ENCODE measurements at regions not wholly inside any gene's neighbourhood (a gene's known extent, or its start where the extent isn't known, plus 50 kb on each side); places are given as distances from the start of the nearest gene placed in this dataset.

- ATAC-seq = no peak; the same call in 1 of the 2 replicates
- Mint-ChIP-seq H3K36me3 (no peaks in the 10 kb centered on the region), H3K9me3 (no peaks in the 10 kb centered on the region), H3K4me1 (no peaks in the 10 kb centered on the region), H3K27me3 (ENCODE audit: low read depth) (peaks cover 3% of the 10 kb centered on the region; the same call in 1 of the 2 replicates), H3K27ac (no peak overlapping the region), H3K4me3 (no peak overlapping the region)
- POLR2A ChIA-PET = no interaction called here
- TF ChIP-seq ATF1 (CRISPR knock-in tag; IDR thresholded peaks at IDR 0.05) (no peak), FOXP1 (CRISPR knock-in tag; IDR thresholded peaks at IDR 0.05; ENCODE audit: borderline replicate concordance) (no peak), GRHL2 (CRISPR knock-in tag; IDR thresholded peaks at IDR 0.05; ENCODE audit: insufficient replicate concordance, severe bottlenecking) (no peak), ZBTB21 (CRISPR knock-in tag; IDR thresholded peaks at IDR 0.05; ENCODE audit: borderline replicate concordance) (no peak), TP53 (CRISPR knock-in tag; IDR thresholded peaks at IDR 0.05) (no peak), SOX15 (CRISPR knock-in tag; IDR thresholded peaks at IDR 0.05) (no peak), CREB1 (CRISPR knock-in tag; IDR thresholded peaks at IDR 0.05) (no peak)
- TF ChIP-seq, protein P1, sequence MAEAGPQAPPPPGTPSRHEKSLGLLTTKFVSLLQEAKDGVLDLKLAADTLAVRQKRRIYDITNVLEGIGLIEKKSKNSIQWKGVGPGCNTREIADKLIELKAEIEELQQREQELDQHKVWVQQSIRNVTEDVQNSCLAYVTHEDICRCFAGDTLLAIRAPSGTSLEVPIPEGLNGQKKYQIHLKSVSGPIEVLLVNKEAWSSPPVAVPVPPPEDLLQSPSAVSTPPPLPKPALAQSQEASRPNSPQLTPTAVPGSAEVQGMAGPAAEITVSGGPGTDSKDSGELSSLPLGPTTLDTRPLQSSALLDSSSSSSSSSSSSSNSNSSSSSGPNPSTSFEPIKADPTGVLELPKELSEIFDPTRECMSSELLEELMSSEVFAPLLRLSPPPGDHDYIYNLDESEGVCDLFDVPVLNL (CRISPR knock-in tag; IDR thresholded peaks at IDR 0.05; ENCODE audit: borderline replicate concordance, low read depth) = no peak
- TF ChIP-seq, protein P2, sequence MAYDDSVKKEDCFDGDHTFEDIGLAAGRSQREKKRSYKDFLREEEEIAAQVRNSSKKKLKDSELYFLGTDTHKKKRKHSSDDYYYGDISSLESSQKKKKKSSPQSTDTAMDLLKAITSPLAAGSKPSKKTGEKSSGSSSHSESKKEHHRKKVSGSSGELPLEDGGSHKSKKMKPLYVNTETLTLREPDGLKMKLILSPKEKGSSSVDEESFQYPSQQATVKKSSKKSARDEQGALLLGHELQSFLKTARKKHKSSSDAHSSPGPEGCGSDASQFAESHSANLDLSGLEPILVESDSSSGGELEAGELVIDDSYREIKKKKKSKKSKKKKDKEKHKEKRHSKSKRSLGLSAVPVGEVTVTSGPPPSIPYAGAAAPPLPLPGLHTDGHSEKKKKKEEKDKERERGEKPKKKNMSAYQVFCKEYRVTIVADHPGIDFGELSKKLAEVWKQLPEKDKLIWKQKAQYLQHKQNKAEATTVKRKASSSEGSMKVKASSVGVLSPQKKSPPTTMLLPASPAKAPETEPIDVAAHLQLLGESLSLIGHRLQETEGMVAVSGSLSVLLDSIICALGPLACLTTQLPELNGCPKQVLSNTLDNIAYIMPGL (CRISPR knock-in tag; IDR thresholded peaks at IDR 0.05) = no peak
- TF ChIP-seq, protein P3, sequence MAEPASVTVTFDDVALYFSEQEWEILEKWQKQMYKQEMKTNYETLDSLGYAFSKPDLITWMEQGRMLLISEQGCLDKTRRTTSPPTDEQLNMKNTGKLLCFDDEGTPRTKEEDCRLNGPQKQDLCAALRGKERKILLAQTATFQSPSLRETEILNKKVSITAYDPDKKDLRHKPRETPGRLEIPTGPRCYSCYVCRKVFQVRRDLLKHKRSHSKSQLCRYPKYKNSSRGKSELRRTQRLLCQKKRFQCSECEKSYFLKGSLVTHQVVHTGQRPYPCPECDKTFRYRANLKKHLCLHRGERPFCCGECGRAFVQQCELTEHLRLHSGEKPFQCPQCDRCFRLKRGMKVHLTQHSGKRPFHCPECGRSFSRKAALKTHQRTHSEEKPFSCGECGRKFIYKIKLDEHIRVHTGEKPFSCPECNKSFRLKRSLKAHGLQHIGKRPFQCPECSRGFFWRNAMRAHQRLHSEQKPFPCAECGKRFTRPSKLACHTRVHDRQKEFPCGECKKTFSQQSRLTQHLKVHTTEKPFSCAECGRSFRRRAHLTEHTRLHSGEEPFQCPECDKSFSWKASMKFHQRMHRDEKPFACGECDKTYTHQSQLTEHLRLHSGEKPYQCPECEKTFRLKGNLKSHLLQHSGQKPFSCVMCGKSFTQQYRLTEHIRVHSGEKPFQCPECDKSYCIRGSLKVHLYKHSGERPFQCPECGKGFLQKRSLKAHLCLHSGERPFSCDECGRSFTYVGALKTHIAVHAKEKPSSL (CRISPR knock-in tag; conservative IDR thresholded peaks at IDR 0.05) = no peak
- CTCF ChIA-PET = no interaction called here
- DNase-seq (ENCODE audit: low spot score) = no peak
Observed at GRCh38 chr9:115743709-115744605, 409.6 kb upstream of the PAPPA start.

DNA sequence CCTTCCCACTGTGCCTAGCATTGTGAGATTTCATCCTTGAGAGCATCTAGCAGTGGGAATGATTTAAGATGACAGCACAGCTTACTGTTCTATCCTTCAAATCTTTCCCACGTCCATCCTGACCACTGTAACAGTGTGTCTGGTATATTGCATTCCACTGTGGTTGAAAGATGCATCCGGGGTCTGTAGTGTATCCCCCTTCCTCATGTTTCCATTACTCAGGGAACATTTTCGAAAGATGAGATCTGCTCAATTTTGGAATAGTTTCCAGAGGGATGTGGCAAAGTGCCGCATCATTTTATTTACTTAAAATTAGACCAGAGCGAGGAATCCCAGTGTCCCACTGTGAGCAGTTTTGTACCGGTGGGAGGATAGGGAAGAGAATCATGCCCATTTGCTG lies 407.1 kb upstream of the PAPPA start:
- CTCF ChIA-PET = no interaction called here
- Mint-ChIP-seq H3K9me3 (no peaks in the 10 kb centered on the region), H3K4me1 (no peaks in the 10 kb centered on the region), H3K27me3 (ENCODE audit: low read depth) (peaks cover 3% of the 10 kb centered on the region; the same call in 1 of the 2 replicates), H3K36me3 (no peaks in the 10 kb centered on the region), H3K27ac (no peak overlapping the region), H3K4me3 (no peak overlapping the region)
- TF ChIP-seq GRHL2 (CRISPR knock-in tag; IDR thresholded peaks at IDR 0.05; ENCODE audit: insufficient replicate concordance, severe bottlenecking) = no peak
- TF ChIP-seq ZMAT4 (CRISPR knock-in tag; IDR thresholded peaks at IDR 0.05) = no peak
- TF ChIP-seq STAT6 (CRISPR knock-in tag; conservative IDR thresholded peaks at IDR 0.05; ENCODE audit: low read depth) = no peak
- TF ChIP-seq SP1 (CRISPR knock-in tag; conservative IDR thresholded peaks at IDR 0.05) = no peak
- POLR2A ChIA-PET = no interaction called here
- ATAC-seq (no peak), DNase-seq (ENCODE audit: low spot score) (no peak)
